ENCODE measurements at regions not wholly inside any gene's neighbourhood (a gene's known extent, or its start where the extent isn't known, plus 50 kb on each side); places are given as distances from the start of the nearest gene placed in this dataset.
"Not testable (repeated sequence)": the region's sequence is repeated elsewhere in the genome, so short reads cannot be mapped to it uniquely, and the experiment has no call there.

DNA sequence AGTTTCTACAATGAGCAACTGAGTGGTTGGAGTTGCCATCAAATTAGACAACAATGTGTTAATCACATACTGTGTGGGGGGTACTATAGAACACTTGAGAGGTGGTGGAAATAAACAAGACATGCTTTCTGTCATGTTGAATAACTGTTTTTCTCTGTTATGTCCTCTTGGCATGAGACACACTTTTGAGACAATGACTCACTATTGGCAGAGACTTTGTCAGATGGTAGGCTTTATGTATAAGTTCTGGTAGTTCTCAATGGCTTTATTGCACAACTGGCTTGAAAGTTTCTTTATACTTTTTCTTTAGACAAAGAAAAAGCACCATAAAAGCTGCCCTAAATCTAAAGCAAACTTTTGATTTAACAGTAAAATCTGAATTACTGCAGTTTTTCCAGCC is 578.7 kb downstream of the ADCYAP1 start:
- Histone ChIP-seq H3K27me3 (ENCODE audit: control insufficient read depth, insufficient read depth, low read length) (no peaks in the 10 kb centered on the region), H3K36me3 (replicated peaks; ENCODE audit: control insufficient read depth, insufficient read depth, low read length) (no peaks in the 10 kb centered on the region), H3K4me3 (ENCODE audit: insufficient read depth, low read depth, low read length) (no peak overlapping the region)
- DNase-seq, result no peak

DNA sequence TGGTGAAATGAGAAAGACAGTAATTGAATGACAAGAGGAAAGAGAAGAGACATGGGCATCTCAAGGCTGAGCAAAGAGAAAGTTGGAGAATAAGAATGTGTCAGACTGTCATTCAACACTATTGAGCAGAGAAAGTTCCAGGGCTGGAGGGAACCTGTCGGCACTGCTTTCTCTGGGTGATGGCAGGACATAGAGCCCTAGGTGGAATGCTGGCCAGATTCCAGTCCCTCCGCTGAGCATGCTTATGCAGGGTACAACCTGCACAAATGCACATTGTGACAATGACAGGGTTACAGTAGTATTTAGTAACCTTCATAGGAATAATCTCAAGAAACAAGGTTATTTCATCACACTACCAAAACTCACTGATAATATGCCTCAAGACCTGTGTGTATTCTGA is 582.8 kb downstream of the ADCYAP1 start:
- H3K4me3 ChIP-seq (ENCODE audit: insufficient read depth, low read depth, low read length), result no peak overlapping the region
- no peaks in the 10 kb centered on the region for H3K27me3 ChIP-seq (ENCODE audit: control insufficient read depth, insufficient read depth, low read length)
- H3K36me3 ChIP-seq (replicated peaks; ENCODE audit: control insufficient read depth, insufficient read depth, low read length), result no peaks in the 10 kb centered on the region
- no peak for DNase-seq

DNA sequence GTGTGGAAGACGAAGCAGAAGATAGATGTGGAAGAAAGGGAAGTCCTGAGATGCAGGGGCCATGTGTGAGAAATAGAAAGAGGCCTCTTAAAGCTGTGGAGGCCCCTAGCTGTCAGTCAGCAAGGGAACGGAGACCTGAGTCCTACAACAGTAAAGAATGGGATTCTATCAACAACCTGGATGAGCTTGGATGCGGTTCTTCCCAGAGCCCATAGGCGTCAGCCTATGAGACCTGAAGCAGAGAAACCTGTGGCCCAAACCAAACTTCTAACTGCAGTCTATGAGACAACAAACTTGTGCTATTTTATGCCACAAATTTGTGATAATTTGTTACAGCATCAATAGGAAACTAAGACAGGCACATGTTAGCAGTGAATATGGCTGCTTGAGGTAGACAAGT is 583.7 kb downstream of the ADCYAP1 start:
- DNase-seq, result no peak
- H3K4me3 ChIP-seq (ENCODE audit: insufficient read depth, low read depth, low read length), result no peak overlapping the region

DNA sequence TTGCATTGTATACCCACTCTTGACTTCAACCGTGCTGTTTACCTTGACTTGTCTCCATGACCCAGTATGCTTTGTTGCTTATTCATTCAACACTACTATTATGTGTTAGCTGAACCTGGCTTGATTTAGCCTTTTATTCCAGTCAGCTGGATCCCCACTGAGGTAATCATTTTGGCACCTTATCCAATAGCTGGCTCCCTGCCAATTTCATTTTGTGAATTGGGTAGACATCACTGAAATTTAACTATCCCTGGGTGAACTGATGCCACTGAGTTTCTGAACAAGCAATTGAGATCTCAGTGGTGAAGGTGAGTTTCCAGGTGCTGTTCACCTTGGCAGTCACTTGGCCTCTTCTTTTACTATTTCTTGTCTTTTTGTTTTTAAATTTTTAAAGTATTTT is 584.3 kb downstream of the ADCYAP1 start:
- no peaks in the 10 kb centered on the region for H3K27me3 ChIP-seq (ENCODE audit: control insufficient read depth, insufficient read depth, low read length)
- H3K4me3 ChIP-seq (ENCODE audit: insufficient read depth, low read depth, low read length), result no peak overlapping the region
- DNase-seq, result no peak
- no peaks in the 10 kb centered on the region for H3K36me3 ChIP-seq (replicated peaks; ENCODE audit: control insufficient read depth, insufficient read depth, low read length)

More for the DNA sequence above, 583.7 kb downstream of the ADCYAP1 start:
- Histone ChIP-seq H3K27me3 (ENCODE audit: control insufficient read depth, insufficient read depth, low read length) (no peaks in the 10 kb centered on the region), H3K36me3 (replicated peaks; ENCODE audit: control insufficient read depth, insufficient read depth, low read length) (no peaks in the 10 kb centered on the region)

DNA sequence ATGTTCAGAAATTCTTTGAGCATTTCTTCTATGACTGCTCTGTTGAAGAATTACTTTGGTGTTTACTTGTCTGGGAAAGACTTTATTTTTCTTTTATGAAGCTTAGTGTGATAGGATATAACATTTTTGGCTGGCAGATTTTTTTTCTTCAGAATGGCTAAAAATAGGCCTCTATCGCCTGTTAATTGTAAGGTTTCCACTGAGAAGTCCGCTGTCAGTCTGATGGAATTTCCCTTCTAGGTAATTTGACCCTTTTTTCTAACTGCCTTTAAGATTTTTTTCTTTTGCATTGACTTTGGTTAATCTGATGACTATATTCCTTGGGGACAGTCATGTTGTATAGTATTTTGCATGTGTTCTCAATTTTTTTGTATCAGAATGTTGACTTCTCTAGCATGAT is 590.7 kb downstream of the ADCYAP1 start:
- DNase-seq, result no peak
- Histone ChIP-seq H3K27me3 (ENCODE audit: control insufficient read depth, insufficient read depth, low read length) (no peaks in the 10 kb centered on the region), H3K4me3 (ENCODE audit: insufficient read depth, low read depth, low read length) (no peak overlapping the region), H3K36me3 (replicated peaks; ENCODE audit: control insufficient read depth, insufficient read depth, low read length) (no peaks in the 10 kb centered on the region)

GRCh38 chr18:1496096-1496495 is 591.4 kb downstream of the ADCYAP1 start:
- Histone ChIP-seq H3K36me3 (replicated peaks; ENCODE audit: control insufficient read depth, insufficient read depth, low read length) (no peaks in the 10 kb centered on the region), H3K4me3 (ENCODE audit: insufficient read depth, low read depth, low read length) (no peak overlapping the region), H3K27me3 (ENCODE audit: control insufficient read depth, insufficient read depth, low read length) (no peaks in the 10 kb centered on the region)
- no peak for DNase-seq

- Histone ChIP-seq H3K36me3 (replicated peaks; ENCODE audit: control insufficient read depth, insufficient read depth, low read length) (no peaks in the 10 kb centered on the region), H3K4me3 (ENCODE audit: insufficient read depth, low read depth, low read length) (no peak overlapping the region), H3K27me3 (ENCODE audit: control insufficient read depth, insufficient read depth, low read length) (no peaks in the 10 kb centered on the region)
- no peak for DNase-seq
Measured at GRCh38 chr18:1498216-1498615, 593.5 kb downstream of the ADCYAP1 start.

GRCh38 chr18:1499265-1499664 is 594.6 kb downstream of the ADCYAP1 start:
- Histone ChIP-seq H3K36me3 (replicated peaks; ENCODE audit: control insufficient read depth, insufficient read depth, low read length) (no peaks in the 10 kb centered on the region), H3K4me3 (ENCODE audit: insufficient read depth, low read depth, low read length) (no peak overlapping the region), H3K27me3 (ENCODE audit: control insufficient read depth, insufficient read depth, low read length) (no peaks in the 10 kb centered on the region)
- no peak for DNase-seq

DNA sequence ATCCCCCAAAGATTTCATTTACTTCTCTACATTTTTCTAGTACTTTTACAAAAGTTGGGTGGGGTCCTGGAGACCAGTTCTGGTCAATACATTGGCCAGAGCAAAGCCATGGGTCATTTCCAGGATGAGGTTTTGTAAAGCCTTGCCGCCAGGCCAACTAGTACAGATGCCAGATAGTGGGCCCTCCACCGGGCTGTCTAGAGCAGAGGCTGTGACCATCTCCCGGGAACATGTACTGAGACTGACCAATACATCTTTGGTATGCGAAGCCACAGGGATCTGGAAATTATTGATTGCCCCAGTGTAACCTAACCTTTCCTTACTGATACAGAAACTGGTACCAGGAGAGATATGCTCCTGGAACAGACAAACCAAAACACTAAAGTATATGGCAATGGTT is 599.2 kb downstream of the ADCYAP1 start:
- Histone ChIP-seq H3K27me3 (ENCODE audit: control insufficient read depth, insufficient read depth, low read length) (no peaks in the 10 kb centered on the region), H3K36me3 (replicated peaks; ENCODE audit: control insufficient read depth, insufficient read depth, low read length) (no peaks in the 10 kb centered on the region), H3K4me3 (ENCODE audit: insufficient read depth, low read depth, low read length) (no peak overlapping the region)
- no peak for DNase-seq

GRCh38 chr18:1505856-1506255 is 601.2 kb downstream of the ADCYAP1 start:
- Histone ChIP-seq H3K4me3 (ENCODE audit: insufficient read depth, low read depth, low read length) (no peak overlapping the region), H3K36me3 (replicated peaks; ENCODE audit: control insufficient read depth, insufficient read depth, low read length) (no peaks in the 10 kb centered on the region), H3K27me3 (ENCODE audit: control insufficient read depth, insufficient read depth, low read length) (no peaks in the 10 kb centered on the region)
- DNase-seq, result peak; percentile 16

DNA sequence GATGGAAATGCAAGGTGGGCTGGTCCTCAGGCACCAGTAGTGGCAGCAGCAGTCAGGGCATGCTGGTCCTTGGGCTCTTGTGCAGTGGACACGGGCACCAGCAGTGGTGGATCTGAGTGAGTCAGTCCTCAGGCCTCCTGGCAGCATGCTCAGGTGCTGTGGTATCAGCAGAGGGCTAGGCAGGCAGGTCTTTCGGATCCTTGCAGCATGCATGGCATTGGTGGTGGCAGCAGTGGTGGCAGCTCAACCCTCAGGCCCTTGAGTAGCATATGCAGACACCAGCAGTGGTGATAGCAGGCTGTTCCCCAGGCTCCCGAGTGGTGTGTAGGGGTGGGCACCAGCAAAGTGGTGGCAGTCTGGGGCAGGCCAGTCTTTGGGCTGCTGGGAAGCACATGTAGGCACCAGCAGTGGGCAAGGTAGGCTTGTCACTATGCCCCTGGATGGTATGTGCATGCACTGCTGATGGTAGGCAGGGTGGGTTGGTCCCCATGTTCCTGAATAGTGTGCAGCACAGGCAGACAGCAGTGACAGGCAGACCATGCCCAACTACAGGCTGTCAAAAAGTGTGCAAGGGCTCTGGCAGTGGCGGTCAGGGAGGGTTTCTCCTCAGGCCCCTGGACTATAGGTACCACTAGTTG is 606.0 kb downstream of the ADCYAP1 start:
- Histone ChIP-seq H3K36me3 (replicated peaks; ENCODE audit: control insufficient read depth, insufficient read depth, low read length) (no peaks in the 10 kb centered on the region), H3K4me3 (ENCODE audit: insufficient read depth, low read depth, low read length) (no peak overlapping the region), H3K27me3 (ENCODE audit: control insufficient read depth, insufficient read depth, low read length) (no peaks in the 10 kb centered on the region)
- DNase-seq, result no peak

GRCh38 chr18:1511619-1512311 is 607.1 kb downstream of the ADCYAP1 start:
- DNase-seq, result no peak
- Histone ChIP-seq H3K27me3 (ENCODE audit: control insufficient read depth, insufficient read depth, low read length) (no peaks in the 10 kb centered on the region), H3K4me3 (ENCODE audit: insufficient read depth, low read depth, low read length) (no peak overlapping the region), H3K36me3 (replicated peaks; ENCODE audit: control insufficient read depth, insufficient read depth, low read length) (no peaks in the 10 kb centered on the region)

DNA sequence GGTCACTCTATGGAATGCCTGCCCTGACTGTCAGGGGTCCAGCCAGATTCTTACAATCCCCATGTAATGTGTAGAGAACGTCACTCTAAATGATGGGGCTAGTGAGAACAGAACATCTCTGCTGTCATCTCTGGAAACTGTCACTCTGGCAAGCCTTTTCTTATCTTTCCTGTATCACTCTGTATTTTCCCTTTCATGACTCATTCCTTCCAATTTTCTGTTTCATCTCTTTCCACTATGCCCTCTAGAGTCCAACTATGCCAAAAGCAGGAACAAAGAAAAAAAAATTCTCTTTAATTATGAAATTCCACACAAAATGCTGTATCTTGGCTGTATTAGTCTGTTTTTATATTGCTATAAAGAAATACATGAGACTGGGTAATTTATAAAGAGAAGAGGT is 608.8 kb downstream of the ADCYAP1 start:
- H3K27me3 ChIP-seq (ENCODE audit: control insufficient read depth, insufficient read depth, low read length), result no peaks in the 10 kb centered on the region
- no peaks in the 10 kb centered on the region for H3K36me3 ChIP-seq (replicated peaks; ENCODE audit: control insufficient read depth, insufficient read depth, low read length)
- H3K4me3 ChIP-seq (ENCODE audit: insufficient read depth, low read depth, low read length), result no peak overlapping the region
- no peak for DNase-seq

GRCh38 chr18:1521588-1522248 is 617.0 kb downstream of the ADCYAP1 start:
- not testable (repeated sequence) for H3K36me3 ChIP-seq (replicated peaks; ENCODE audit: control insufficient read depth, insufficient read depth, low read length); H3K4me3 ChIP-seq (ENCODE audit: insufficient read depth, low read depth, low read length); DNase-seq; H3K27me3 ChIP-seq (ENCODE audit: control insufficient read depth, insufficient read depth, low read length)

DNA sequence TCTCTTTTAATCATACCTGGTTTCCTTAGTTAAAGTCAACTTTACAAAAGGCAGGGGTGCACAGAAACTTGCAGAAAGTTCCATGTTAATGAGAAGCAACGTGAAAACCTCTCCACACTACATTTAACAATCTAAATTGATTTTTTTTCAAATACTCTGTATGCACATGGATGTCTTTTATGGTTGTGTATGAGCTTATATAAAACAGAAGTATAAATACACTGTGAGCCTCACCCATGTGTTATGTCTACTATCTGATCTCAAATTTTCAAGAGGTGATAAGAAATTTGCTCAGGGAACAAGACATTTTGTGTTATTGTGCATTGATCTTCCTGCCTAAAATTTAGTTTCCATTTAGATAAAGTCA is 617.6 kb downstream of the ADCYAP1 start:
- H3K27me3 ChIP-seq (ENCODE audit: control insufficient read depth, insufficient read depth, low read length), result no peaks in the 10 kb centered on the region
- no peak overlapping the region for H3K4me3 ChIP-seq (ENCODE audit: insufficient read depth, low read depth, low read length)
- H3K36me3 ChIP-seq (replicated peaks; ENCODE audit: control insufficient read depth, insufficient read depth, low read length), result no peaks in the 10 kb centered on the region
- DNase-seq, result no peak

Data from H7 (cell line).